ENCODE measurements at regions not wholly inside any gene's neighbourhood (a gene's known extent, or its start where the extent isn't known, plus 50 kb on each side); places are given as distances from the start of the nearest gene placed in this dataset.
"Not testable (repeated sequence)": the region's sequence is repeated elsewhere in the genome, so short reads cannot be mapped to it uniquely, and the experiment has no call there.

DNA sequence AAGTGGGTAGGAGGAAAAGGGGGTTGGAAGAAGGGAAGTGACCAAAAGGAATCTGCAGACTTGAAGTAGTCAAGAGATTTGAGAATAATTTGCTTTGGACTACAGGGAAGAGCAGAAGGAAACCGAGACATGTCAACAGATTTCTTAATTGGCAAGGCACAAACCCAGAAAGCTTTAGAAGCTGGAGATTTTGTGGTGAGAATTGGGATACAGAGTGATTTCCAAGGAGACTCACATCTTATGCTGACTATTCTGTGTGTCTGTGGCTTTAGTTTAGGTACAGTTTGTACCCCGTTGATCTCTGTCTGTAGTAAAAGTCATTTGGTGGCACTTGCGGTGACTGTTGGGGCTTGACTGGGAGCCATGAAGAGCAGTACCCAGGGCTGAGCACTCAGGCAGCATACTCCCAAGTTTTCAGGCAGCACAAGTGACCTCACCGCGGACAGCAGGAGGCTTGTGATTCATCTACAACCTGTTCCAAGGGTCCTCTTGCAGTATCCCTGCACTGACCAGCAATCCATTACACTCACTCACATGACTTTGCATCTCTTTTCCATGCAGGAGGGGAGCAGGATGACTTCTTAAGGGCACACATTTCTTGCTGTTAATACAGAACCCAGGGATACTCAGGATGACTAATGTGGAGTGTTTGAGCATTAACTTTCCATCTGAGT, 97.1 kb upstream of the TNP1 start:
- no peak for DNase-seq

DNA sequence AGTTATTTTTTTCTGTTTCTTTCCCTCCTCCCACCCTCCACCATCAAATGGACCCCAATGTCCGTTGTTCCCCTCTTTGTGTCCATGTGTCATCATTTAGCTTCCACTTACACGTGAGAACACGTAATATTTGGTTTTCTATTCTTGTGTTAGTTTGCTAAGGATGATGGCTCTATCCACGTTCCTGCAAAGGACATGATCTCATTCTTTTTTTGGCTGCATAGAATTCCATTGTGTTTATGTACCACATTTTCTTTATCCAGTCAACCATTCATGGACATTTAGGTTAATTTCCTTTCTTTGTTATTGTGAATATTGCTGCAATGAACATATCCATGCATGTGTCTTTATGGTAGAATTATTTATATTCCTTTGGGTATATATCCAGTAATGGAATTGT, 91.3 kb upstream of the TNP1 start:
- DNase-seq: no peak

DNA sequence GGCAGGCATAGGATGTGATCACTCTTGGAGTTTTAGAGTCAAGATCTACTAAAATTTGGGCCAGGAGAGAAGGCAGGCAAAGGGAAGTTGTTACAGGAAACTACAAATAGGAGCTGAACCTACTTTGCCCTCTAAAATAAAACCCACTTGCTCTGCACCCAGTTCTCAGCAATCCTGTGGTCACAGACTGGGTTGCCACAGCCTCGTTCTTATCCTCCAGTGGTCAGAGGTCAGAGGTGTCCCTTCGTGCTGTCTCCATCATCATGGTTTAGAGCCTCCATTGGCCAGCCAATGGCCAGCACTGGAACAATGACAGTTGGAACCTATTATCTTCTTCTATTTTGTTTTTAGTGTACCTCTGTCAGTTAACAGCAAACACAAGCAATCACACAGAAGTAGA, 90.7 kb upstream of the TNP1 start:
- no peak for DNase-seq

DNA sequence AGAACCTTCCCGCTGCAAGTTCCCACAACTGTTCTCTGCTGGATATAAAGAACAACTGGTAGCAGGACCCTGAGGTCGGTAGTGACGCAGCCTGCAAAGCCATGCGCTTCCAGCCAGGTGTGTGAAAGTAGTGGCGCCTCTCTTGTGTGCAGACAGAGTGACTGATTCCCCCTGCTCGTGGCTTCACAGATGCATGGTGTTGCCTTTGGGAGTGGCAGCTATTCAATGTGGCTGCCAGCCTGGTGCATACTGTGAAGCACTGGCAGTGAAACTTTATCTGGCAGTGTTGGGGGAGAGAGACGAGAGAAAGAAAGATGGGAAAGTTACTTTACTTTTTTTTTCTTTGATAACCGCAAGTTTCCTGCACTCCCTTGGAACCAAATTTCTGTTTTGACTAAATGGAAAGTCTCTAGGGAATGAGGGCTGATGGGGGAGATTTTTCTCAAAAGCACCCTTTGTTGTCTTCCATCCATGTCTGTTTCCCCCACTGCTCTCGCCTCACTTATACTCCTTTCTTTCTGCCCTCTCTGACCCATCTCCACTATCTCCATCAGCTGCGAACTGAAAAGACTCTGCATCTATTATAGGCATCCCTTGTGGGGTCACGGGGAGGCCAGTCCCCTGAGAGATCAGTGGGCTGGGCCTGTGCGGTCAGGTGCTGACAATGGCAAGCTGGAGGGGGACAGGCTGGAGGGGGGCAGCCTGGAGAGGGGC, 90.0 kb upstream of the TNP1 start:
- DNase-seq: no peak

DNA sequence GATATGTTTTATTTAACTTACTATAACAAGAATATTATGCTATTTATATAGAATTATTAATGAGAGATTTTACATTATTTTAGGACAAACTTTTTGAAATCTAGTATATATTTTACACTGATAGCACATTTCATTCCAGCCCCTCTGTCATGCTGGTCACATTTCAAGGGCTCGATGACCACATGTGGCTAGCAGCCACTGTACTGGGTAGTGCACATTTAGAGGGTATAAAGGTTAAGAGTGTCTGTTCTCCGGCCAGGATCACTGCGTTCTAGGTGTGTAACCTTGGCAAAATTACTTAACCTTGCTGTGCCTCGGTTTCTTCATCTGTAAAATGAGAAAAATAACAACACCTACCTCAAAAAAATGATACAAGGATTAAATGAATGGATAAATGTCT, 87.2 kb upstream of the TNP1 start:
- DNase-seq: no peak

DNA sequence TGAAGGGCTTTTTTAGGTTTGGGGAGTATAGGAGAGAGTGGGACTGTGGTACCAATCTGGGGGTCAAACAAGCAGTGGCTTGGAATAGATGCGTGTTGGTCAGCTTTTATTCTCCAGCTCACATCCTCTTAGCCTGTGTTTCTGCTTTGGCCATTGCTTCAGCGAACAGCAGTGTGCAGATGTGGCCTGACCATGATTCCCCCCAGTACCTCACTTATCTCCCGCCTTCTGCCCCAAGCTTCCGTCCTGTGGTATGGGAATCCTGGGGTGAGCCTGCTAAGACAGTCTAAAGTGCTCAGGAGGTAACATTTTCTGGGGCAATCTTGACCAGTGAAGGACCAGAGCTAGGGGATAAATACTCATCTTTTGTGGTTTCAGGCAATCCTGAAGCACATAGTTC, 84.9 kb upstream of the TNP1 start:
- no peak for DNase-seq

DNA sequence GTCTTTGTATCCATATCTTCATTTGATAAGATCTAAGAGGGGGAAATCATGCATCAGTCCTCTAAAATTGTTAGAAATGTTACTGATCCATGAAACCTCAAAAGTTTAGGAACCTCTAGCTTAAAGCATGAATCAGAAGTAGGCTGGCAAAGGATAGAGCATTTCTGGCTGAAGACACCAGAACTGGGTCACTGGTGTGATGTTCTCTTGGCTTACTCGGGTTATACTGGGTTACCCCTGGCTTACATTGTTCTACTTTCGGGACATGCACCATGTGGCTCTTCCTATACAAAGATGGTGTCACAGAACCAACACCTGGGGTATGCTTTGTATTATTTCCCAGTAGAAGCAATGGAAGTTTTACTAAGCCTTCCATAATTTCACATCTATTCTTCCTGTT, 83.2 kb upstream of the TNP1 start:
- DNase-seq: no peak

DNA sequence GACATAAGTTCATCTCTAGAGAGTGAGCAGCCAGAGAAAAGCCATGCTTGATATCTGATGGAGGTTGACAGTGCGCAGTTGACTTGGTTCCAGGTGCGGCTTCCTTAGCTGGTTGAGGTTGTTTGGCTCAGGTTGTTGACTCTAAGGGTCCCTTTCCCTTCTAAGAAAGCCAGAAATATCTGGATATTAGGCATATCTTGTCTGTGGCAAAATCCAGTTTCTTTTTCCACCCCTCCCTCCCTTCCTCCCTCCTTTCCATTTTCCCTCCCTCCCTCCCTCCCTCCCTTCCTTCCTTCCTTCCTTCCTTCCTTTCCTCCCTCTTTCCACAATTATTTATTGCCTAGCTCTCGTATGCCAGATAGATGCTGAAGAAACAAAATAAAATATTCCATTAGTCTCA, 82.6 kb upstream of the TNP1 start:
- no peak for DNase-seq

DNA sequence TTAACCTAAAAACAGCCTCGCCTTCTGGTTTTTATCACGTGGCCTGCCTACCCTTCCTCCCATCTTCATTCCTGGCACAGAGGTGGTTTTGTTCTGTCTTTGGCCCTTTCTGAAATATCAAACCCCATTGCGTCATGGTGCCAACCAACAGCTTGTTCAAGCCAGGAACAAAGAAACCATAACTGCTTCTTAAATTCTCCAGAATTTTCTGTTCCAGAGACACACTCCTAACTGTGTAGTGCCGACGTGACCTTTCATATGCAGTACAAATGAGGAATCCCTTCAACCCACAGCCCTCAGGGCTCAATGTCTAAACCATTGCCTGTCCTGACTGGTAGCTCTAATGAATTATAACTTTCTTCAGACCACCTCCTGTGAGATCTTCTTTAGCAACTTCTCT, 82.2 kb upstream of the TNP1 start:
- DNase-seq: no peak

DNA sequence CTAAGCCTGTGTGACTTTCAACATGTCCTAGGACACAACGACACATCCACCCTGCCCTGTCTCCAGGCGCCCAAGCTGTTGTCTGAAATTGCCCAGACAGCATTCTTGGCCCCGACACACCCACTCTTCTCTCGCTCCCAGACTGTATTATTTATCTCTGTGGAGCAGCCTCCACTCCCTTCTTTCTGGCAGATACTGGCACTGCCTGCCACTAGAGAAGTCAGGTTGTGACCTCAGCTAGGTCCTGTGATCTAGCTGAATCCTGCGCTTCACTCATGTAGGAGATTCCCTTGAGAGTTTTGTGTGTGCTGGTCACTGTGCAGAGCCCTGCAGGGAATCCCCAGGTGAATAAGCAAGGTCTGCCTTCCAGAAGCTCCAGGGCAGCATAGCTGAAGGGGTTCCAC, 77.1 kb upstream of the TNP1 start:
- no peak for DNase-seq

DNA sequence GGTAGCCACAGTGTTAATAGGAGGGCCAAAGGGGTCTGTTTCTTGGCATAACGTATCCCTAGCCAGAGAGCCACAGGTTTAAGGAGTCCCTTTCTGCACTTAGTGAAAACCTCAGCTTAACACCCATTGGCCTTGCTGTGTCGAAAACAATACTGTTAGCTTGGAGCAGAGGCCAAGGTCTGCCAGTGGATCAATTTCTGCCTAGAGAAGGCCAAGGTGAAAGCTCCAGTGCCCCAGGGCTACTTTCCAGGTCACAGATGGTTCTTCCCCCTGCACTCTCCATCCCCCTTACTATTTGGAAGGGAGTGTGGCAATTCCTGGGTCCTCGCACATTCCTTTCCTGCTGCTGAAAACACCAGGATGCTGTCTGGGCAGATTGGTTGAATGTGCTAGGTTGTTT, 74.8 kb upstream of the TNP1 start:
- no peak for DNase-seq

DNA sequence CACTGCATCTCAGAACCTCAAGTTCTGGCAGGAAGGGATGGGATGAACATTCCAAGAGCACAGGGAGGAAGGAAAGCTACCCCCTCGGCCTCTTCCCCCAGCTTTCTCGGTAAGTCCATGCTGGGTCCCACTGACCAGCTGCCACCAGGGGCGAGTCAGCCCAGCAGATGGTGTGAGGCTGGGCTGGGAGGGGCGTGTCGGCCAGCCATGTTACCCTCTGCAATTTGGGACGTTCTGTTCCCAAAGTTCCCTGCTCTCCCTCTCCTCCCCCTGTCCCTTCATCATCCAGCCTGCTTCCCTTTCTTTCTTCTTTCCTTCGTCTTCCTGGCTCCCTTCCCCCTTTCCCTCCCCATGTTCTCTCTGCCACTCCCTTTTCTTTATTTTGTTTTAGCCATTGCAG, 74.3 kb upstream of the TNP1 start:
- no peak for DNase-seq

DNA sequence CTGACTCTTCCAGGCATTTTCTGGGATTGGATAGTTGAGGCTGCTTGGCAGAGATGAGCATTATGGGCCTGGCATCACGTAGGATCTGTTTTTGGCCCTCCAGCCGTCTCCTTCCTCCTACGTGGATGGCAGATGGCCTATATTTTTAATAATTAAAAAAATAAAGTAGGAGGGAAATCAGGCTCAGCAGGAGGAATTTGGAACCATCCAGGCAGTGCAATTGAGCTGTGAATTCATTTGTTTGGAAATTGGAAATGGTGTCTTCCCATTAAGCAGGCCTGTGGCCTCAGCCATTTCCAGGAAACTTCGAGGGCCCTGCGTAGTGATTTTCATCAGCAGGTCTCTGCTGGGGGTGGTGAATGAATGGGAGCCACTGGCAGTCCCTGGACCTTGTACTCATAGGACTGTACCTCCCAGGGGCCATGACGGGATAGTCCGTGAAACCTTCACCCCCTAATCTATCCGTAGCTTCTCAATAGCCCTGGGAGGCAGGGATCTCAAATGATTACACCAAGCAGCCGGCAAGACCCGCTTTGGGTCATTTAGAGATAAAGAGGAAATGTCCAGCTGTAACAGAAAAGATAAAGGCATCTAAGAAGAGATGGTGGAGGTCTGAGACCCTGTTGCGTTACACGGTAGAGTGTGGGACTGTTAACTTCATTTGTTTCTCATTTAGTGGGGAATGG, 73.1 kb upstream of the TNP1 start:
- no peak for DNase-seq

DNA sequence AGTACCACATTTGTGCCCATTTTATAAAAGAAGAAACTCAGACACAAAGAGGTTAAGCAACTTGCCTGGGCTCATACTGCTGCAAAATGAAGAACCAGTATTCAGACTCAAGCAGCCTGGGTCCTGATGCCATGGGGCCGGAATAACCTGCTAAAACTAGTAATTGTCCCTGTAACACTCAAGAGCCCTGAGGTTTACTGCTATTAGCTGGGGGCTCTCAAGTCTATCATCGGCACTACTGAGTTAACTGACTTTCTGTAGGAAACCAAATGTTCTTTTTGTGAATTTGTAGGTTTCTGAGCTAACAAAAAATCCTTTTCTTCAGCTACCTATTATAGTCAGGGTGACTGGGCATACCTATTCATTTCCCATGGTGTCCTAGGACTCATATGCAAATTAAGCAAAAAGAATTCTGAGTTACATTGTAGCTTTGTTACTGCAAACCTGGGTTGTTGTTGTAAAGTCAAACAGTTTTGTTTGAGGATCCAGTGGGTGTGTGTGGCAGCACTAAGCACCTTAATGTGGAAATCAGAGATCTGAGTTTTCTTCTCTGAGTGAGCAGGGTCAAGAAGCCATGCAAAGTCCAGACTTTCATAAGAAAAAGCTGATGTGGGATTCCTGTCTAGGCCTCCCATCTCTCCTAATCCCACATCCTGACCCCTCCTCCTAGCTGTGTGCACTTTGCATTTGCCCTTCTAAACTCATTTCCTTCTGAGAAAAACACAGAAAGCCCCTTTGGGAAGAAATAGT, 72.4 kb upstream of the TNP1 start:
- DNase-seq: no peak

DNA sequence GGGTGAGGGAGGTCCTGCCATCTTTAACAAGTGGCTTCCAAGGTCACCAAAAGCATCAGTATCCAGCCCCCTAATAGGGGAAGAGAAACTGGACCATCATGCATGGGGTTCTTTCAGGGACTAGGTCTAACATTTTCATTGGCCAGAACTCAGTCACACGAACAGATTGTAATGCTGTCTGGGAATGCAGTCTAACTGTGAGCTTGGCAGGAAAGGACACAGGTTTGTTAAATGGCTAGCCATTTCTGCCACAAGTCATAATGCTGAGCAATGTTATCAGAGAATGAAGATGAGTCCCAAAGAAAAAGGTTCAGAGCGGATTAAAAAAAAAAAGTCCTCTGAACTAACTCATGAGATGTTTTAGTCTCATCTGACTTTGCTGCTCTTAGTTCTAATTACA, 70.9 kb upstream of the TNP1 start:
- no peak for DNase-seq

DNA sequence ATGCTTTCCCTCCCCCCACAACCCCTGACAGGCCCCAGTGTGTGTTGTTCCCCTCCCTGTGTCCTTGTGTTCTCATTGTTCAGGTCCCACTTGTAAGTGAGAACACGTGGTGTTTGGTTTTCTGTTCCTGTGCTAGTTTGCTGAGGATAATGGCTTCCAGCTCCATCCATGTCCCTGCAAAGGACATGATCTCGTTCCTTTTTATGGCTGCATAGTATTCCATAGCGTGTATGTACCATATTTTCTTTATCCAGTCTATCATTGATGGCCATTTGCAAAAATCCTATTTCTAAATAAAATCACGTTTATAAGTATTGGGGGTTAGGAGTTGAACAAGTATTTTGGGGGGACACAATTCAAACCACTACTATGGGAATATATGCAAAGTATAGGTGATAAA, 69.5 kb upstream of the TNP1 start:
- not testable (repeated sequence) for DNase-seq

DNA sequence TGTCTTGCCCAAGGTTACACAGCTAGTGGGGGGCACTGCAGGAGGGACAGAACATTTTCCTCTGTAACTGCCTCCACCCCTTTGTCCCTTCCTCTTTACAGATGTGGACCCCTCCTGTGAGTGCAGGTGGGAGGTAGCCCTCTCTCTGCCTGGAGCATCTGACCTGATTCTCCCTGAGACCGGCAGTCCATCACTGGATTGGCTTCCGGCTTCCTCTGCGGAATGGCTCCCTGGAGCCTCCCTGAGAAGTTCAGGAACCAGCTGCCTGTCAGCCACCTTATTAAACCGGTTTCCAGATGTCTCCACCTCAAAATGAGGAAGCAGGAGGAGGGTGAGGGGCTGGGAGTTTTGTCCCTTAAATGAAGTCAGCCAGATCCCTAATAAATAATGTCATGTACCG, 67.3 kb upstream of the TNP1 start:
- DNase-seq: no peak

DNA sequence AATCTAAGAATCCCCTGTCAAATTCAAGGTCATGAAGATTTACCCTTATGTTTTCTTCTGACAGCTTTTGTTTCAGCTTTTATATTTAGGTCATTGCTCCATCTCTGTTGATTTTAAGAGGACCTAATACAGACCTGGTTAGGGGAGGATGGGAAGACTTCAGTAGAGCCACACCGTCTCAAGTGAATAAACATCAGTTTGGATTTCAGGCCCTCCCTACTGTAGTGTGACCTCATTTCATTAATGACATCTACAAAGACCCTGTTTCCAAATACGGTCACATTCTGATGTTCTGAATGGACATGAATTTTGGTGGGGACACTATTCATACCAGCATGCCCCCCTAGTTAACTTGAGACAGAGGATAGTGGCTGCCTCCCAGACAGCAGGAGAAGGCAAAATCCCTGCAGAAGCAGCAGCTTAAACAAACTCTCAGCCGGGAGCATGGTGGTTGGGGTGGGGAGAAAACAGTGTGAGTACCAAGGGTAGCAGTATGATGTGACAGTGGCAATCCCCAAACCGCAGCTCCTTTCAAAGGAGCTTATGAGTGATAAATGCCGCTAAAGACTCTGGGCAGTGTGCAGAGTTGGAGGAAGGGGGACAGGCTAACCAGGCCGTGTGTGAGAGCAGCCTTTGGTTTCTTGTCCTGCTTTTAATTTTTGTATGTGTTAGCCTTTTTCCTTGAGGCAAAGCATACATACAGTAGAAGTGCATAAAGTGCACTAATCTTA, 65.9 kb upstream of the TNP1 start:
- no peak for DNase-seq

DNA sequence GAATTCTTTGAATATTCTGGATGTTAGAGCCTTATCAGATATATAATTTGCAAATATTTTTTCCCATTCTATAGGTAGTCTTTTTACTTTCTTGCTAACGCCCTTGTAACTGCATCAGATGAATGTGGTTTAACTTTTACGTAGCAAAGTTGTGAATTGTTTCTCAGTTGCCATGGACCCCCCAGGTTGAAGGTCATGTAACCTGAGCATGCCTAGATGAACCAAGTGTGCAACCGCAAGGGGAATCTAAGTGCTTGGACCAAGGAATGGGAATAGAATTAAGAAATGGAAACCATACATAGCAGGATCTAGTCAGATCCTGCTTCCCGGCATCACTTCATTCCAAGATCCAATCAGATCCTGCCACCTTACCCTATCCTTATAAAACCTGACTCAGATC, 65.1 kb upstream of the TNP1 start:
- no peak for DNase-seq

DNA sequence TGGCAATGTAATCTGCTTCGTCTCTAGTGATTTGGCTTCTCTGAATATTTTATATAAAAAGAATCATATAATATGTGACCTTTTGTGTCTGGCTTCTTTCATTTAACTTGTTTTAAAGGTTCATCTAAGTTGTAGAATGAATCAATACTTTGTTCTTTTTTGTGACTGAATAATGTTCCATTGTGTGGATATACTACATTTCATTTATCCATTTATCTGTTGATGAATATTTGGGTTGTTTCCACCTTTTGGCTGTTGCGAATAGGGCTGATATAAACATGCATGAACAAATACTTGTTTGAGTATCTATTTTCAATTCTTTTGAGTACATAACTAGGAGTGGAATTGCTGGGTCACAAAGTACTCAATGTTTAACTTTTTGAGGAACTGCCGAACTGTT, 63.8 kb upstream of the TNP1 start:
- no peak for DNase-seq

DNA sequence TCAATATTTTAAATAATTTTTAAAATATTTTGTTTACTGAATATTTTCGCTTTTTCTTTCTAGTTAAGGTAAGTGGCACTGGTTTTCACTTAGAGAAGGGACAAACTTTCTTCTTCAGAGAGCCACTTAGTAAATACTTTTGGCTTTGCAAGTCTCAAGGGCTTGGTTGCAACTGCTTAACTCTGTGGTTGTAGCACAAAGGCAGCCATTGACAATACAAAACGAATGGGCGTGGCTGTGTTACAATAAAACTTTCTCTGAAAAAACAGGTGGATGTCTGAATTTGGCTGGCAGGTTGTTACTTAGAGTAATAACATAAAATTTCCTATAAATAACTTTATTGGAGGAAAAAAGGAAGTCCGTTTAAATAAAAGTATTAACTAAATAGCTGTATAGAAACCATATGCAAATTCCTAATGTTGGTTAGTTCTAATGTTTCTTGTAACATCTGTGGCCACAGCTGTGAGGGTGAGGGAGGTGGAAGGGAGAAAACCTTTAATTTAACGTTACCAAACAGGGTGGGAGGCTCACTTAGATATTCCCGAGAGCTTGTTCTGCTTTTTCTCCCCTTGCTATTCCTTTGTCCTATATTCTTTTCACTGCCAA, 62.4 kb upstream of the TNP1 start:
- no peak for DNase-seq

DNA sequence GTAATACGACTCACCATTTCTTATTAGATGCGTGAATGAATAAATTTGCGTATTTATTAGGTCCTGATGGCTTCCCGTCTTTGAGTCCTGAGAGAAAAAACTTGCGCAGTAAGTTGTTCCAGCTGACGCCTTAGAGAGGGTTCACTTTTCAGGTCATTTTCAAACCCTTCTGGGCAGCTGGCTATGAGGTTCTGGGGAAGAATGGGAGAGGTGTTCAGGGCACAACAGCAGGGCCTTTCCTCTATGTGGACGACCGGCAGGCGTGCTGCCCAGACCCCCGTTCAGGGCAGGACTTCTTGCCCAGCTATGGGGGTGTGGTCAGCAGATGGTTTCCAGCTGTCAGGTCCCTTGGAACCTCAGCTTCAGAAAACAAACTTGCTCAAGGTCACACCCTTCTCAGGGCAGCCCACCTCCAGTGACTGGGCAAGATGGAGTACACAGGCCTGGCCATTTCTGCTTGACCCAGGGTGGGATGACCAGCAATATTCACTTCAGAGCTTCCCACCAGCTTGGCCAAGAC, 61.1 kb upstream of the TNP1 start:
- DNase-seq: no peak

Data from activated CD4-positive, alpha-beta T cell treated with anti-CD3 and anti-CD28 coated beads, Interleukin-10, Interleukin-2, amounts not matched to agents 100 ng/mL and 50 ng/mL, durations not matched to agents 16 hours and 8 hours (primary cell).